ENCODE measurements at regions not wholly inside any gene's neighbourhood (a gene's known extent, or its start where the extent isn't known, plus 50 kb on each side); places are given as distances from the start of the nearest gene placed in this dataset.

- no peak for TF ChIP-seq CTCF (conservative IDR thresholded peaks at IDR 0.05; ENCODE audit: low read depth, low read length)
- H3K4me3 ChIP-seq (ENCODE audit: low read length): no peak overlapping the region
- DNase-seq (ENCODE audit: low read depth): no peak
Measured at GRCh38 chr20:11120431-11120830, 446.6 kb upstream of the JAG1 start.

- no peak overlapping the region for H3K4me3 ChIP-seq (ENCODE audit: low read length)
- DNase-seq (ENCODE audit: low read depth): no peak
- no peak for TF ChIP-seq CTCF (conservative IDR thresholded peaks at IDR 0.05; ENCODE audit: low read depth, low read length)
Measured at GRCh38 chr20:11124849-11125505, 451.2 kb upstream of the JAG1 start.

- no peak for DNase-seq (ENCODE audit: low read depth)
- TF ChIP-seq CTCF (conservative IDR thresholded peaks at IDR 0.05; ENCODE audit: low read depth, low read length): no peak
- H3K4me3 ChIP-seq (ENCODE audit: low read length): no peak overlapping the region
Measured at GRCh38 chr20:11128220-11128718, 454.5 kb upstream of the JAG1 start.

GRCh38 chr20:11128721-11129120 is 454.9 kb upstream of the JAG1 start:
- H3K4me3 ChIP-seq (ENCODE audit: low read length): no peak overlapping the region
- DNase-seq (ENCODE audit: low read depth): no peak
- no peak for TF ChIP-seq CTCF (conservative IDR thresholded peaks at IDR 0.05; ENCODE audit: low read depth, low read length)

- no peak for TF ChIP-seq CTCF (conservative IDR thresholded peaks at IDR 0.05; ENCODE audit: low read depth, low read length)
- H3K4me3 ChIP-seq (ENCODE audit: low read length): no peak overlapping the region
- DNase-seq (ENCODE audit: low read depth): no peak
Measured at GRCh38 chr20:11130554-11131166, 456.9 kb upstream of the JAG1 start.

- no peak for TF ChIP-seq CTCF (conservative IDR thresholded peaks at IDR 0.05; ENCODE audit: low read depth, low read length)
- no peak for DNase-seq (ENCODE audit: low read depth)
- no peak overlapping the region for H3K4me3 ChIP-seq (ENCODE audit: low read length)
Measured at GRCh38 chr20:11132819-11133415, 459.1 kb upstream of the JAG1 start.
